ENCODE measurements at regions not wholly inside any gene's neighbourhood (a gene's known extent, or its start where the extent isn't known, plus 50 kb on each side); places are given as distances from the start of the nearest gene placed in this dataset.

DNA sequence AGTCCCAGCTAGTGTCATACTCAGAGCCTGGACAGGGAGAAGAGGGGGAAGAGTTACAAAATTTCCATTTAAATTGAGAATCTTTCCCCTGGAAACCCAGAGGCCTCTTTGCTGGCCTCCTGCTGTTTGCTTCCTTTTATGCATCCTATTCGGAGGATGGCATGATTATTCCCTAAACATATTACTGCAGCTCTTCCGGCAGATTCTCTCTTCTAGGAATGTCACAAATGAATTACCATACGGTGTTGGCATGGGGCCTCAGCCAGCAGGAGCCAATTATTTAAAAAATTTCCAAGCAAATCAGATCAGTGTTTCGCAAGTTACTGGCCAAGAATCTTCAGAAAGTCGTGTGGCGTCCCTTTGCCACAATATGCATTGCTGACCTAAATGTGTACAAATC, 326.7 kb upstream of the NCAM1 start:
- TF ChIP-seq, protein P1, sequence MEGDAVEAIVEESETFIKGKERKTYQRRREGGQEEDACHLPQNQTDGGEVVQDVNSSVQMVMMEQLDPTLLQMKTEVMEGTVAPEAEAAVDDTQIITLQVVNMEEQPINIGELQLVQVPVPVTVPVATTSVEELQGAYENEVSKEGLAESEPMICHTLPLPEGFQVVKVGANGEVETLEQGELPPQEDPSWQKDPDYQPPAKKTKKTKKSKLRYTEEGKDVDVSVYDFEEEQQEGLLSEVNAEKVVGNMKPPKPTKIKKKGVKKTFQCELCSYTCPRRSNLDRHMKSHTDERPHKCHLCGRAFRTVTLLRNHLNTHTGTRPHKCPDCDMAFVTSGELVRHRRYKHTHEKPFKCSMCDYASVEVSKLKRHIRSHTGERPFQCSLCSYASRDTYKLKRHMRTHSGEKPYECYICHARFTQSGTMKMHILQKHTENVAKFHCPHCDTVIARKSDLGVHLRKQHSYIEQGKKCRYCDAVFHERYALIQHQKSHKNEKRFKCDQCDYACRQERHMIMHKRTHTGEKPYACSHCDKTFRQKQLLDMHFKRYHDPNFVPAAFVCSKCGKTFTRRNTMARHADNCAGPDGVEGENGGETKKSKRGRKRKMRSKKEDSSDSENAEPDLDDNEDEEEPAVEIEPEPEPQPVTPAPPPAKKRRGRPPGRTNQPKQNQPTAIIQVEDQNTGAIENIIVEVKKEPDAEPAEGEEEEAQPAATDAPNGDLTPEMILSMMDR (IDR thresholded peaks at IDR 0.05) = no peak
- no peaks in the 10 kb centered on the region for H3K4me1 ChIP-seq
- no peak overlapping the region for H3K4me3 ChIP-seq
- intact Hi-C loops (cut with DNase I) = no loop called here
- H3K9ac ChIP-seq (ENCODE audit: low read depth in 2 of 2, low read length in 2 of 2) = no peak overlapping the region
- no peak for DNase-seq
- H3K27me3 ChIP-seq = no peaks in the 10 kb centered on the region
- no peaks in the 10 kb centered on the region for H3K36me3 ChIP-seq
- H3K9me3 ChIP-seq = no peaks in the 10 kb centered on the region
- H3K27ac ChIP-seq = no peak overlapping the region

DNA sequence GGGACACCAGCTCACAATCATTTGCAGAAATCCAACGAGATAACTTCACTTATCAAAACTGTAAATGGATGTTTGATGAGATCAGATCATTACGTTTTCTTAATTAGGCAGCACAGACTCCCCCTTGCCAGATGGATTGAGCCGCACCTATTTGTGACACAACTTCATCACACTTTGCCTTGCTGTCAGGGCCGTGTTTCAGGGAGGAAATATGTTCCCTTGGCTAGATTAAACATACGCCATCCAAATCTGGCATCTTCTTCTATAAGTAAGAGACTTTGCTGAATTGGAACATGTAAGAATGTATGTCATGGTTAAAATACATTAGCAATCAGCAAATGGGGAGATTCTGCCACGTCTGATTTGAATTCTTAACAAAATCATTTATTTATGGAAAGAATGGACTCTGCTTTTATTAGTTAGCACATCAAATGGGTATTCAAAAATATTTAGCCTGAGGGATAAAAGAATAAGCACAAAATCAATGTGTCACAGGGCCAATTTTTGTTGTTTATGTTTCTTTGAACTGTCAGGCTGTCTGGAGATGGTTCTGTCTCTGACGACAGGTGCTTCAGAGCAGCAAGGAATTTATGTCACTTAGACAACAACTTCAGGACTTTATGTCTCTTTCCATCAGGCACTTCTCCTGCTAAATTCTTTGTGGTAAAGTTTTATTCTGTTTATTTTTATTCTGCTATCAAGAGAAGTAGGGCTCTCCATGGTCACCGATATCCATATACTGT, 326.1 kb upstream of the NCAM1 start:
- H3K27ac ChIP-seq = no peak overlapping the region
- H3K4me3 ChIP-seq = no peak overlapping the region
- intact Hi-C loops (cut with DNase I) = no loop called here
- H3K36me3 ChIP-seq = no peaks in the 10 kb centered on the region
- H3K9ac ChIP-seq (ENCODE audit: low read depth in 2 of 2, low read length in 2 of 2) = no peak overlapping the region
- TF ChIP-seq, protein P1 (IDR thresholded peaks at IDR 0.05) = no peak
- H3K27me3 ChIP-seq = no peaks in the 10 kb centered on the region
- DNase-seq = no peak
- H3K9me3 ChIP-seq = no peaks in the 10 kb centered on the region
- no peaks in the 10 kb centered on the region for H3K4me1 ChIP-seq

DNA sequence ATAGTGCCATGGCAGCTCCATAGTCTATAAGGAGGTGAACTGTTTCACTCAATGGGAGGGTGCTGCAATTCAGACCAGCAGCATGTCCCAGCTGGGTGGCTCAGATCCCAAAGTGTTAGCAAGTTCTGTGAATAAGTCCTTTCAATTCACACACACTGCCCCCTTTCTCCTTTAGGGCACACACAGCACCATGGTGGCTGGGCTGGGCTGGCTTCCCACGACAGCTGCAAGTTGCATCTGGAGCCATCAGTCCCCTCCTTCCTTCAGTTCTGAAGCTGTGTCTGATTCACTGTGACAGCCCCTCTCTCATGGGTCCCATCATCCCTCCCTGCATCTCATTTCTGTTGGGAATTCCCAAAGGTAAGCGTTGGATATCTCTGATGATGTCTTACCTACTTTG, 324.1 kb upstream of the NCAM1 start:
- no peaks in the 10 kb centered on the region for H3K27me3 ChIP-seq
- H3K9ac ChIP-seq (ENCODE audit: low read depth in 2 of 2, low read length in 2 of 2) = no peak overlapping the region
- no peaks in the 10 kb centered on the region for H3K4me1 ChIP-seq
- no peaks in the 10 kb centered on the region for H3K36me3 ChIP-seq
- TF ChIP-seq, protein P1 (IDR thresholded peaks at IDR 0.05) = no peak
- H3K4me3 ChIP-seq = no peak overlapping the region
- no peak for DNase-seq
- intact Hi-C loops (cut with DNase I) = no loop called here
- no peak overlapping the region for H3K27ac ChIP-seq
- H3K9me3 ChIP-seq = no peaks in the 10 kb centered on the region

DNA sequence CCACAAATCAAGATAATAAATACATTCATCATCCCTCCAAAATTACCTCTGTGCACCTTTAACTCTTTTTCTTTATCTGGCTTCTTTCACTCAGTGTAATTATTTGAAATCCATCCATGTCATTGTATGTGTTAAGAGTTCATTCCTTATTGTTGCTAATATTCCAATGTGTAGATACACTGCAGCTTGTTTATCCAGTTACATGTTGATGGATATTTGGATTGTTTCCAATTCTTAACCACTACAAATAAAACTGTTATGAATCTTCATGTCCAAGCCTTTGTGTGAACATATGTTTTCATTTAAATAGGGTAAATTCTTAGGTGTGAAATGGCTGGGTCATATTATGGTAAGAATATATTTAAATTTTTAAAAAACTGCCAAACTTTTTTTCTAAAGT, 323.3 kb upstream of the NCAM1 start:
- intact Hi-C loops (cut with DNase I) = no loop called here
- TF ChIP-seq, protein P1 (IDR thresholded peaks at IDR 0.05) = no peak
- Histone ChIP-seq H3K27ac (no peak overlapping the region), H3K27me3 (no peaks in the 10 kb centered on the region), H3K4me1 (no peaks in the 10 kb centered on the region), H3K4me3 (no peak overlapping the region), H3K9me3 (no peaks in the 10 kb centered on the region), H3K36me3 (no peaks in the 10 kb centered on the region), H3K9ac (ENCODE audit: low read depth in 2 of 2, low read length in 2 of 2) (no peak overlapping the region)
- DNase-seq = no peak

DNA sequence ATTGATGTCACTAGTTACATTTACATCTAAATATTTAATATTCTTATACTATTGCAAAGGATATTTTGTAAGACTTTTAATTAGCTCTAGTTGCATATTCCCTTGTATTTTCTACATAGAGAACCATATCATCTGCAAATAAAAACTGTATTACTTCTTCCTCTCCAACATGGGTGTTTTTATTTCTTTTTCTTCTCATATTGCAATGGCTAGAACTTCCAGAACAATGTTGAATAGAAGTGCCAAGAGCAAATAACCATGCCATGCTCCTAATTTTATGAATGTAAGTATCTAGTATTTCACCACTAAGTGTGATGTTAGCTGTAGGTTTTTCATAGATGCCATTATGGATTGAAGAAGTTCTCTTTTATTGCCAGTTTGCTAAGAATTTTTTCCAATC, 321.8 kb upstream of the NCAM1 start:
- Histone ChIP-seq H3K27me3 (no peaks in the 10 kb centered on the region), H3K4me3 (no peak overlapping the region), H3K27ac (no peak overlapping the region), H3K9ac (ENCODE audit: low read depth in 2 of 2, low read length in 2 of 2) (no peak overlapping the region), H3K9me3 (no peaks in the 10 kb centered on the region), H3K36me3 (no peaks in the 10 kb centered on the region), H3K4me1 (no peaks in the 10 kb centered on the region)
- intact Hi-C loops (cut with DNase I) = no loop called here
- no peak for DNase-seq
- TF ChIP-seq, protein P1 (IDR thresholded peaks at IDR 0.05) = no peak

Measured in colonic mucosa (tissue), 4 donors.